LNCAP (cell line): ENCODE measurements at regions not wholly inside any gene's neighbourhood (a gene's known extent, or its start where the extent isn't known, plus 50 kb on each side); places are given as distances from the start of the nearest gene placed in this dataset.

ENCODE experiments used
- CTCF ChIP-seq: fragments of 450-650 bp; IDR thresholded peaks from 2 replicates; pipeline ENCODE4 v1.5.1; 2017; ENCODE audit warnings: mild to moderate bottlenecking

- TF ChIP-seq CTCF = no peak
These were observed 117.6 kb downstream of the FAT3 start for GRCh38 chr11:92342034-92342720.

GRCh38 chr11:92342886-92343285 is 118.3 kb downstream of the FAT3 start:
- no peak for TF ChIP-seq CTCF

GRCh38 chr11:92346220-92346619 is 121.6 kb downstream of the FAT3 start:
- TF ChIP-seq CTCF = no peak

- TF ChIP-seq CTCF = no peak
These were observed 122.8 kb downstream of the FAT3 start for GRCh38 chr11:92347454-92347853.

GRCh38 chr11:92349486-92350156 is 125.0 kb downstream of the FAT3 start:
- no peak for TF ChIP-seq CTCF

- TF ChIP-seq CTCF = no peak
These were observed 132.7 kb downstream of the FAT3 start for GRCh38 chr11:92357344-92357743.

GRCh38 chr11:92357841-92358240 is 133.2 kb downstream of the FAT3 start:
- no peak for TF ChIP-seq CTCF
